ENCODE measurements at regions not wholly inside any gene's neighbourhood (a gene's known extent, or its start where the extent isn't known, plus 50 kb on each side); places are given as distances from the start of the nearest gene placed in this dataset.

DNA sequence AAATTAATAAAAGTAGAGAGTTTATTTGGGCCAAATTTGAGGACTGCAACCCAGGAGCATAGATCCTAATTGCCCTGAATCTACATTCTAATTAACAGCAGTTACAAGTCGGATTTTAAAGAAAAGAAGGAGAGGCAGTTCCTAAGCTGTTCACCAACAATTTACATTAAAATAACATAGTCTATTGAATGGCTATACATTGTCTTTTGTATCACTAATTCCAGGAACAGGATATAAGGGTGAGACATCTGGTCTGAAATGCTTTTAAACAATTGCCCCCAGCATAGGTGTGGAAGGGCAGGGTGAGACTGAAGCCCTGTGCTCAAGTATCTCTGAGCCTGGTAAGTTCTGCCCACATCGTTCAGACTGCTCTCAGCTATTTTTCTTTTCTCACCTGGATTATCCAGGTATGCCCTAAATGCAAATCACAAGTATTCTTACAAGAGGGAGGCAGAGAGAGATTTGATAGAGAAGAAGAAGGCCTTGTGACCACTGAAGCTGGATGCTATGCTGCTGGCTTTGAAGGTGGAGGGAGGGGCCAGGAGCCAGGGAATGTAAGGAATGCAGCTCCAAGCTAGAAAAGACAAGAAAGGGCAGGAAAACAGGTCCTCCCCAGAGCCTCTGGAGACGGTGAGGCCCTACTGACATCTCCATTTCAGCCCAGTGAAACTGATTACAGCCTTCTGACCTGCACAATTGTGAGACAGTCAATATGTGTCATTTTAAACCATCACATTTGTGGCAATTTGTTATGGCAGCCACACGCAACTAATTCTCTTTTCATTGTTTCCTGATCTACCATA lies 189.4 kb upstream of the ARL4C start:
- Histone ChIP-seq H3K4me1 (ENCODE audit: insufficient read depth, low read length, poor library complexity, severe bottlenecking) (peaks cover 12% of the 10 kb centered on the region), H3K36me3 (ENCODE audit: insufficient read depth, low read length, poor library complexity, severe bottlenecking) (no peaks in the 10 kb centered on the region), H3K9me3 (ENCODE audit: low read depth, low read length, poor library complexity, severe bottlenecking) (no peaks in the 10 kb centered on the region), H3K4me3 (ENCODE audit: low read depth, low read length, poor library complexity, severe bottlenecking) (no peak overlapping the region), H3K27me3 (replicated peaks; ENCODE audit: insufficient read depth, low read depth, low read length, poor library complexity) (no peaks in the 10 kb centered on the region), H3K27ac (ENCODE audit: low read depth, low read length, poor library complexity, severe bottlenecking) (no peak overlapping the region)
- ChIA-PET CTCF (no interaction called here), POLR2A (ENCODE audit: low non-redundant PET) (no interaction called here)
- intact Hi-C loops (cut with micrococcal nuclease; ENCODE audit: unreplicated experiment) = no loop called here
- DNase-seq (ENCODE audit: low spot score) = no peak
- TF ChIP-seq, protein P1, sequence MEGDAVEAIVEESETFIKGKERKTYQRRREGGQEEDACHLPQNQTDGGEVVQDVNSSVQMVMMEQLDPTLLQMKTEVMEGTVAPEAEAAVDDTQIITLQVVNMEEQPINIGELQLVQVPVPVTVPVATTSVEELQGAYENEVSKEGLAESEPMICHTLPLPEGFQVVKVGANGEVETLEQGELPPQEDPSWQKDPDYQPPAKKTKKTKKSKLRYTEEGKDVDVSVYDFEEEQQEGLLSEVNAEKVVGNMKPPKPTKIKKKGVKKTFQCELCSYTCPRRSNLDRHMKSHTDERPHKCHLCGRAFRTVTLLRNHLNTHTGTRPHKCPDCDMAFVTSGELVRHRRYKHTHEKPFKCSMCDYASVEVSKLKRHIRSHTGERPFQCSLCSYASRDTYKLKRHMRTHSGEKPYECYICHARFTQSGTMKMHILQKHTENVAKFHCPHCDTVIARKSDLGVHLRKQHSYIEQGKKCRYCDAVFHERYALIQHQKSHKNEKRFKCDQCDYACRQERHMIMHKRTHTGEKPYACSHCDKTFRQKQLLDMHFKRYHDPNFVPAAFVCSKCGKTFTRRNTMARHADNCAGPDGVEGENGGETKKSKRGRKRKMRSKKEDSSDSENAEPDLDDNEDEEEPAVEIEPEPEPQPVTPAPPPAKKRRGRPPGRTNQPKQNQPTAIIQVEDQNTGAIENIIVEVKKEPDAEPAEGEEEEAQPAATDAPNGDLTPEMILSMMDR (conservative IDR thresholded peaks at IDR 0.05; ENCODE audit: low read depth, low read length) = no peak
- TF ChIP-seq EZH2 (IDR thresholded peaks at IDR 0.05; ENCODE audit: borderline replicate concordance, low read depth, low read length, poor library complexity, severe bottlenecking) = no peak
- no TSS peak for BruUV-seq (replicated peaks)

DNA sequence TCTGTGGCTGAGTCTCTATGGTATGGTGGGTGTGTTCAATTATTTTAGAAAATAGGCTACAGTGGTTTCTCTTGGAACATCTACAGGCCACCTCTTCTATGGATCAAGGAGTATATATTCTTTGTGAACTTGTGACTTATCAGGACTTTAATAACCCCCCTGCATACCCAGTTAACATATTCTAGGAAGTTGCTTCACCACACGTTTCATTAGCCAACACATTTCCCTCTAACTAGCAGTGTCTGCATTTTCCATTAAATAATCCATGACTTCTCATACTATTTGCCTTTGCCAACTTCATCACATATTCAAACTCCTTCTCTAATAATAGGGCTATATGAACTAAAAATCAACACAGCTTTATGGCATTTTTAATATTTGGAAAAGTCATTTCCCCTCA lies 187.6 kb upstream of the ARL4C start:
- Histone ChIP-seq H3K4me3 (ENCODE audit: low read depth, low read length, poor library complexity, severe bottlenecking) (no peak overlapping the region), H3K36me3 (ENCODE audit: insufficient read depth, low read length, poor library complexity, severe bottlenecking) (no peaks in the 10 kb centered on the region), H3K9me3 (ENCODE audit: low read depth, low read length, poor library complexity, severe bottlenecking) (no peaks in the 10 kb centered on the region), H3K27me3 (replicated peaks; ENCODE audit: insufficient read depth, low read depth, low read length, poor library complexity) (no peaks in the 10 kb centered on the region), H3K27ac (ENCODE audit: low read depth, low read length, poor library complexity, severe bottlenecking) (no peak overlapping the region), H3K4me1 (ENCODE audit: insufficient read depth, low read length, poor library complexity, severe bottlenecking) (no peaks in the 10 kb centered on the region)
- DNase-seq (ENCODE audit: low spot score) = no peak
- ChIA-PET CTCF (no interaction called here), POLR2A (ENCODE audit: low non-redundant PET) (no interaction called here)
- no TSS peak for BruUV-seq (replicated peaks)
- TF ChIP-seq, protein P1 (conservative IDR thresholded peaks at IDR 0.05; ENCODE audit: low read depth, low read length) = no peak
- TF ChIP-seq EZH2 (IDR thresholded peaks at IDR 0.05; ENCODE audit: borderline replicate concordance, low read depth, low read length, poor library complexity, severe bottlenecking) = no peak
- intact Hi-C loops (cut with micrococcal nuclease; ENCODE audit: unreplicated experiment) = no loop called here

DNA sequence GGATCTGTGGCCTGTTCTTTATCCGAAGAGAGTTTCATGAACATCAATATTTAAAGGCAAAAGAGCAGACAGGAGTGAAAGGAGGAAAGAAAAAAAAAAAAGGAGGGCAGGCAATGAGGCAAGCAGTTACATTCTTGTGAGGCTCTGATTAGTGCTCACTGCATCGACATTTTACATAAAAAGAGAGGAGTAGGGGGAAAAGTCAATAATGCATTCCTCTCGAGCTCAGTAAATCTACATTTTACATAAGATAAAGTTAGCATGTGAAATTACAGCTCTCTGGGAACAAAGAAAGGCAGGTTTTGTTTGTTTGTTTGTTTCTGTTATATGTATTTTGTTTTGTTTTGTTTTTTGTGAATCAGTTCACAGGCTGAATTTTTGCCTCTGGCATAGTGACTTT lies 187.1 kb upstream of the ARL4C start:
- no peaks in the 10 kb centered on the region for H3K27me3 ChIP-seq (replicated peaks; ENCODE audit: insufficient read depth, low read depth, low read length, poor library complexity)
- ChIA-PET CTCF (no interaction called here), POLR2A (ENCODE audit: low non-redundant PET) (no interaction called here)
- no TSS peak for BruUV-seq (replicated peaks)
- no peaks in the 10 kb centered on the region for H3K4me1 ChIP-seq (ENCODE audit: insufficient read depth, low read length, poor library complexity, severe bottlenecking)
- H3K36me3 ChIP-seq (ENCODE audit: insufficient read depth, low read length, poor library complexity, severe bottlenecking) = no peaks in the 10 kb centered on the region
- TF ChIP-seq, protein P1 (conservative IDR thresholded peaks at IDR 0.05; ENCODE audit: low read depth, low read length) = no peak
- TF ChIP-seq EZH2 (IDR thresholded peaks at IDR 0.05; ENCODE audit: borderline replicate concordance, low read depth, low read length, poor library complexity, severe bottlenecking) = no peak
- H3K9me3 ChIP-seq (ENCODE audit: low read depth, low read length, poor library complexity, severe bottlenecking) = no peaks in the 10 kb centered on the region
- H3K4me3 ChIP-seq (ENCODE audit: low read depth, low read length, poor library complexity, severe bottlenecking) = no peak overlapping the region
- no peak for DNase-seq (ENCODE audit: low spot score)
- no peak overlapping the region for H3K27ac ChIP-seq (ENCODE audit: low read depth, low read length, poor library complexity, severe bottlenecking)
- intact Hi-C loops (cut with micrococcal nuclease; ENCODE audit: unreplicated experiment) = no loop called here

Data from A673 (cell line).